Karpas-422 (cell line): ENCODE measurements at regions not wholly inside any gene's neighbourhood (a gene's known extent, or its start where the extent isn't known, plus 50 kb on each side); places are given as distances from the start of the nearest gene placed in this dataset.

ENCODE experiments used
- DNase-seq: peaks from one replicate; pipeline ENCODE4 v3.0.0-alpha.2; 2015
- H2AFZ ChIP-seq: fragments of 200-600 bp; sonication (generic); 2 replicates; pipeline ENCODE4 v1.6.1; 2014; ENCODE audit warnings: antibody characterized with exemption, low read length, mixed read lengths
- H3K27ac ChIP-seq: fragments of 200-600 bp; sonication (generic); 2 replicates; pipeline ENCODE4 v1.5.1; 2014; ENCODE audit warnings: mild to moderate bottlenecking, low read length, moderate library complexity
- H3K27me3 ChIP-seq: fragments of 200-600 bp; sonication (generic); 2 replicates; pipeline ENCODE4 v1.6.1; 2014; ENCODE audit warnings: low read length, mixed read lengths
- H3K36me3 ChIP-seq: fragments of 200-600 bp; sonication (generic); 2 replicates; pipeline ENCODE4 v1.6.1; 2014; ENCODE audit warnings: low read length, mixed read lengths; ENCODE audit not compliant: insufficient read depth
- H3K4me1 ChIP-seq: fragments of 200-600 bp; sonication (generic); 2 replicates; pipeline ENCODE4 v1.6.1; 2014; ENCODE audit warnings: mild to moderate bottlenecking, low read length, mixed read lengths
- H3K4me2 ChIP-seq: fragments of 200-600 bp; sonication (generic); 2 replicates; pipeline ENCODE4 v1.6.1; 2014; ENCODE audit warnings: low read length, low read depth, mild to moderate bottlenecking; ENCODE audit not compliant: poor library complexity, severe bottlenecking
- H3K4me3 ChIP-seq: fragments of 200-600 bp; sonication (generic); 2 replicates; pipeline ENCODE4 v1.5.1; 2014; ENCODE audit warnings: mild to moderate bottlenecking, antibody characterized with exemption, low read length, mixed read lengths
- H3K79me2 ChIP-seq: fragments of 200-600 bp; sonication (generic); 2 replicates; pipeline ENCODE4 v1.6.1; 2014; ENCODE audit warnings: mild to moderate bottlenecking, low read length, mixed read lengths
- H3K9ac ChIP-seq: fragments of 200-600 bp; sonication (generic); 2 replicates; pipeline ENCODE4 v1.6.0; 2014; ENCODE audit warnings: low read length
- H3K9me2 ChIP-seq: fragments of 200-600 bp; sonication (generic), shearing (Covaris generic); replicated peaks from 2 replicates; pipeline ENCODE4 v1.6.0; 2014; ENCODE audit warnings: mild to moderate bottlenecking, low read length, moderate library complexity; ENCODE audit not compliant: insufficient read depth
- H3K9me3 ChIP-seq: fragments of 300-700, 200-600 bp; sonication (generic); 2 replicates; pipeline ENCODE4 v1.6.1; 2014; ENCODE audit warnings: low read length, mixed read lengths
- H4K20me1 ChIP-seq: fragments of 200-600 bp; sonication (generic); 2 replicates; pipeline ENCODE4 v1.6.1; 2014; ENCODE audit warnings: mild to moderate bottlenecking, antibody characterized with exemption, low read length, low read depth; ENCODE audit not compliant: insufficient read depth

DNA sequence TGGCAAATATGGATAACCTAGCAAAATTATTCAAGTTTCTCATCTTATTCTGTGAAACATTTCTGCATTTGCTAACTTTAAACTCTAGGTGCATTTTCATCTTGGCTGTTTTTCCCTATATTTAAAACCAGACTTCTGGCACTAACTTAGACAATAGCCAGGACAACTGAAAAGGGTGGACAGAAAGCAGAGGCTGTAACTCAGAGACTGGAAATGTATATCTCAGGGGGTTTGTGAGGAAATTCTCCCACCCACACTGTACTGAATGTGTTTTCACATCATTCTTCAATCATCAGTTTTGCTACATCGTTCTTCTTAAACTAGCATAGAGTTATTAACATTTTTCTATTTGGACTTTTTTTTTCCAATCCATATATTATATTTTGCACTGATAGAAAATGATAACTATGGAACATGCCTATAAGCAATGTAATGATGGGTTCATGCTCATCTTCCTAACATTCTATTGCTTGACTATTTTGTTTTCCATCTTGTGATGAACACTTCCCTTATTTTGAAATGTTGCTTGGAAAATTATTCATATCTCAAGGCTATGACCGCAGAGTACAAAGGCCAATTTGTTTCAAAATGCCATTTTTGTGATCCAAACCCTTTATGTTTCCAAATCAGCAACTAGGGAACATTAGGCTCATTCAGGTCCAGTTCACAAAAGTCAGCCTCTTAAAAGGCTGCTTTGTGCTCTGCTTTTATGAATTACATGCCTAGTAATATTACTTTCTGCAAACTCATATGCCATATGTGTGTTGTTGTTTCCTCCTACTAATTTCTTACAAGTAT lies 125.8 kb upstream of the CDH19 start:
- Histone ChIP-seq H3K9ac (no peak overlapping the region), H4K20me1 (no peaks in the 10 kb centered on the region), H2AFZ (no peak overlapping the region), H3K4me2 (no peak overlapping the region), H3K27me3 (no peaks in the 10 kb centered on the region), H3K9me3 (peaks cover 53% of the 10 kb centered on the region), H3K4me1 (no peaks in the 10 kb centered on the region), H3K9me2 (no peaks in the 10 kb centered on the region), H3K36me3 (no peaks in the 10 kb centered on the region), H3K79me2 (no peaks in the 10 kb centered on the region), H3K4me3 (no peak overlapping the region), H3K27ac (no peak overlapping the region)
- no peak for DNase-seq

DNA sequence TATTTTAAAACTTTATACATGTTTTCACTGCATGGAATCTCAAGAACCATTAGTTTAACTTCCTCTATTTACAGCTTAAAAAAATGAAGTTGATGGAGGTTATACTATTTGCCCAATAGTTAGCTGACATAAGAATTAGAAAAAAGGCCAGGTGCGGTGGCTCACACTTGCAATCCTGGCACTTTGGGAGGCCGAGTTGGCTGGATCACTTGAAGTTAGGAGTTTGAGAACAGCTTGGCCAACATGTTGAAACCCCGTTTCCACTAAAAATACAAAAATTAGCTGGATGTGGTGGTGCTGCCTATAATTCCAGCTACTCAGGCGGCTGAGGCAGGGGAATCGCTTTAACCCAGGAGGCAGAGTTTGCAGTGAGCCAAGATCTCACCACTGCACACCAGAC lies 125.1 kb upstream of the CDH19 start:
- no peaks in the 10 kb centered on the region for H3K27me3 ChIP-seq
- H3K27ac ChIP-seq = no peak overlapping the region
- H3K9me3 ChIP-seq = peaks cover 53% of the 10 kb centered on the region
- no peak overlapping the region for H2AFZ ChIP-seq
- H3K4me1 ChIP-seq = no peaks in the 10 kb centered on the region
- no peak overlapping the region for H3K4me3 ChIP-seq
- H3K9ac ChIP-seq = no peak overlapping the region
- DNase-seq = no peak
- H3K9me2 ChIP-seq = no peaks in the 10 kb centered on the region
- no peaks in the 10 kb centered on the region for H3K79me2 ChIP-seq
- no peaks in the 10 kb centered on the region for H4K20me1 ChIP-seq
- no peak overlapping the region for H3K4me2 ChIP-seq
- no peaks in the 10 kb centered on the region for H3K36me3 ChIP-seq

DNA sequence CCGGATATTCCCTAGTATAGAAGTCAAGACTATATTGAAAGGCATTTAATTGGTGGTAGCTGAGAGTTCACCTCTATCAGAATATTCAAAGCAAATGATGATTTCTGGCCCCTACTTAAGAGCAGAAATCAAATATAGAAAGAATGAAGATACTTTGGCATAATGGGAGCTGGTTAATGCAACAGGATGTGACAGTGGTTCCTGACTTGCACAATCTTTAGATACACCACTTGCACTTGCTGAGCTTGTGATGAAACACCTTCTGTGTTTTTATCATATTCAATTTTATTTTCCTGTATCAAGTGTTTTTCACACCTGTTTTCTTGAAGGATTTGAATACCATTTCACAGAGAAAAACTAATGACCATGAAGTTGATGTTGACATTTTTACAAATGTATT lies 124.1 kb upstream of the CDH19 start:
- H2AFZ ChIP-seq = 0 out of 2 replicates have a peak overlapping the region, but pooled peaks have one; percentile 42
- DNase-seq = no peak

DNA sequence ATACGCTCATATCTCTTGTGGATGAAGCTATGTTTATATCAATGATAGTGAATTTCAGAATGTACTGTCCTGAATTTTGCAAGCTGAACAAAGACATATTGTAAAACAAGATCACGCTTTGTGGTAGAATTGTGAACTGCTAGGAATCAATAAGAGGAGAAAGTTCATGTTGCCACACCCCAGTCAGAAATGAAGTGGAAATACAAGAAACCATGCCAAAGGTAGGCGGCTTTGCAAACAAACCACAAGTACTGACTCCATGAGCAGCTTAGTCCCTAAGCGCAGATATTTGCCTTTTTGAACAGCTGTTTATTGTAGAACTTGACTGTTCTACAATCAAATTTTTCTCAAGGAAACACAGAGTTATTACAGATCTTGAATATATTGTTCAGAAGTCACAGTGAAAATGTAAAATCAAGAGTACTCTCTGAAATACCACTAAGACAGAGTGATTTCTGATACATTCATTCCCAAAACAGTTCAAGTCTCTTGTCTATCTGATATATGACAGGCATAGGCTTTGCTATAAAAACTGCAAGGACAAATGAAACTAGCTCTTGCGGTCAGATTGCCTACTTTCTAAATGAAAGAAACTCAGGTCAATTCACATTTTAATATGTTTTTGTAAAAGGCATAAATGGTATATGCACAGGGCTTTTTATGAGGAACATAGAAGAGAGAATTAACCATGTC lies 120.9 kb upstream of the CDH19 start:
- H3K27ac ChIP-seq = no peak overlapping the region

More for the DNA sequence above, 124.1 kb upstream of the CDH19 start:
- Histone ChIP-seq H3K9me2 (no peaks in the 10 kb centered on the region), H3K4me3 (no peak overlapping the region), H3K27ac (no peak overlapping the region), H3K9ac (no peak overlapping the region), H3K36me3 (no peaks in the 10 kb centered on the region), H3K79me2 (no peaks in the 10 kb centered on the region), H4K20me1 (no peaks in the 10 kb centered on the region), H3K4me1 (no peaks in the 10 kb centered on the region), H3K27me3 (no peaks in the 10 kb centered on the region), H3K4me2 (no peak overlapping the region), H3K9me3 (peaks cover 60% of the 10 kb centered on the region)

DNA sequence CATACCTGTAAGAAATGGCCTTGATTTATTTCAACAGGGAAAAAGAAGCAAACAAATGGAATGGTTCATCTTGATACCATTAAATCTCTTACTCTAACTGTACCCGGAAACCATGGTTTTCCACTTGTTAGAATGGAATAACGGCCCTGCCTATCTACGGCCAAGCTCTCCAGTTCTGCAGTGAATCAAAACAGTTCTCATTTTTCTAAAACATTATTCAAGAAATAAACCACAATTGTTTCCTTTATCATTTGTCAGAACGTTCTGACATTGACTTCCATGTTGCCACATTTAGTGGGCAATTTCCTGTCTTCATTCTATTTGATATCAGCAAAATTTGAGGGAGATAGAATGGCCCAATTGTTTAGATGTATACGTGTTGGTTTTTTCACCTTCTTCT lies 118.8 kb upstream of the CDH19 start:
- Histone ChIP-seq H3K36me3 (no peaks in the 10 kb centered on the region), H3K4me2 (no peak overlapping the region), H3K4me1 (no peaks in the 10 kb centered on the region), H4K20me1 (no peaks in the 10 kb centered on the region), H3K9ac (no peak overlapping the region), H3K9me3 (peaks cover 37% of the 10 kb centered on the region), H2AFZ (no peak overlapping the region), H3K79me2 (no peaks in the 10 kb centered on the region), H3K27me3 (no peaks in the 10 kb centered on the region), H3K4me3 (no peak overlapping the region), H3K9me2 (no peaks in the 10 kb centered on the region), H3K27ac (no peak overlapping the region)
- no peak for DNase-seq

More for the DNA sequence above, 120.9 kb upstream of the CDH19 start:
- Histone ChIP-seq H3K4me1 (no peaks in the 10 kb centered on the region), H3K27me3 (no peaks in the 10 kb centered on the region), H3K9ac (no peak overlapping the region), H3K79me2 (no peaks in the 10 kb centered on the region), H2AFZ (no peak overlapping the region), H3K4me3 (no peak overlapping the region), H3K9me3 (peaks cover 51% of the 10 kb centered on the region), H4K20me1 (no peaks in the 10 kb centered on the region), H3K4me2 (no peak overlapping the region), H3K36me3 (no peaks in the 10 kb centered on the region), H3K9me2 (no peaks in the 10 kb centered on the region)
- no peak for DNase-seq

DNA sequence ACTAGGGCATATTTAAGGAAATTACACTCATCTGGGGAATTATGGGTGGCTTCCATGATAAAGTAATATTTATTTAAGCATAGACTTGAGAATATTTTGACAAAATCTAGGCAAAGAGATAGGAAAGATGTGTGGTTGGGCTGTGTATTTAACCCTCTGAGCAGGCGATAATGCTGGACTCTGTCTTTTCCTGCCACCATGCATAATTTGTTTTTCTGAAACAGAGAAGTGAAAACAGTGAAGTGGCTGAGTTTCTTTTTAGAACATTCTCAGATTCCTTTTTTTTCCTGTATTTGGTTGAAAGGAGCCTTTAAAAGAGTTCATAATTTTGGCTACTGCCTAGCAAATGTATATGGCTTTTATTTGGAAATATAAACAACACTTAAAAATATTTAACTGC lies 104.8 kb upstream of the CDH19 start:
- H2AFZ ChIP-seq = no peak overlapping the region
- H3K4me3 ChIP-seq = no peak overlapping the region
- H3K9me3 ChIP-seq = peaks cover 59% of the 10 kb centered on the region
- no peaks in the 10 kb centered on the region for H4K20me1 ChIP-seq
- no peak overlapping the region for H3K27ac ChIP-seq
- H3K79me2 ChIP-seq = no peaks in the 10 kb centered on the region
- H3K4me1 ChIP-seq = no peaks in the 10 kb centered on the region
- H3K9ac ChIP-seq = no peak overlapping the region
- no peaks in the 10 kb centered on the region for H3K36me3 ChIP-seq
- no peaks in the 10 kb centered on the region for H3K27me3 ChIP-seq
- no peak overlapping the region for H3K4me2 ChIP-seq
- no peak for DNase-seq
- no peaks in the 10 kb centered on the region for H3K9me2 ChIP-seq

DNA sequence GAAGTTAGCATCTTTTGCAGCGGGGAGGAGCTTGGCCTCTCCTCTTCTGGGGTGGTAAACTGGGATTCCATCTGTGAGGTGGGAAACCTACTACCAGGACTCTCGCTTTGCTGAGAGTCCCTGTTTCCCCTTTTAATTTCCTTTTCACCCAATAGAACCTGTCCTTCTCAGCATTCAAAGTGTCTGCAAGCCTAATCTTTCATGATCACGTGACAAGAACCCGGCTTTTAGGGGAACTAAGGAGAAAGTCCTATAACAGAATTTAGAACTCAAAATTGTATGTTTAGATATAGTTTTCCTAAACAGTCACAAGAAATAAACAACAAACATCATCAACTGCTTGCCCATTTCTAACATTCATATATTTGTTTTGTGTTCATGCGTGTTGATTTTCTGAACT lies 103.6 kb upstream of the CDH19 start:
- peaks cover 61% of the 10 kb centered on the region for H3K9me3 ChIP-seq
- no peaks in the 10 kb centered on the region for H3K36me3 ChIP-seq
- H3K27ac ChIP-seq = no peak overlapping the region
- no peaks in the 10 kb centered on the region for H3K27me3 ChIP-seq
- no peak overlapping the region for H3K4me2 ChIP-seq
- no peaks in the 10 kb centered on the region for H3K4me1 ChIP-seq
- no peaks in the 10 kb centered on the region for H3K9me2 ChIP-seq
- H2AFZ ChIP-seq = no peak overlapping the region
- no peak overlapping the region for H3K9ac ChIP-seq
- no peak overlapping the region for H3K4me3 ChIP-seq
- DNase-seq = no peak
- no peaks in the 10 kb centered on the region for H4K20me1 ChIP-seq
- no peaks in the 10 kb centered on the region for H3K79me2 ChIP-seq

DNA sequence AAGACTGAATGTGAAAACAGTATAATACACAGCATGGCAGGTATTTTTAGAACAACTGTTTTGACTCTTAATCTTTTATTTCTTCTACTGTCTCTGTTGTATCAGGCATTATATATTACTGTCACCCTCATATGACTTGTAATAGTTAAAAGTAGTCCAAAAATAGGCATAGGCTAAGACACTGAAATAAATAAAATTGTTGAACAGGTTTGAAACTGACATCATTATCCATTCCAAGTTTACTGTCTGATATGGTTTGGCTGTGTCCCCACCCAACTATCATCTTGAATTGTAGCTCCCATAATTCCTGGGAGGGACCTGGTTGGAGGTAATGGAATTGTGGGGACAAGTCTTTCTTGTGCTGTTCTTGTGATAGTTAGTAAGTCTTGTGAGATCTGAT lies 91.4 kb upstream of the CDH19 start:
- H3K27ac ChIP-seq = no peak overlapping the region
- no peak overlapping the region for H3K4me3 ChIP-seq
- no peaks in the 10 kb centered on the region for H3K79me2 ChIP-seq
- no peaks in the 10 kb centered on the region for H3K4me1 ChIP-seq
- H3K36me3 ChIP-seq = no peaks in the 10 kb centered on the region
- no peak overlapping the region for H3K4me2 ChIP-seq
- H4K20me1 ChIP-seq = no peaks in the 10 kb centered on the region
- peaks cover 49% of the 10 kb centered on the region for H3K9me3 ChIP-seq
- no peaks in the 10 kb centered on the region for H3K9me2 ChIP-seq
- DNase-seq = no peak
- H3K27me3 ChIP-seq = no peaks in the 10 kb centered on the region
- no peak overlapping the region for H3K9ac ChIP-seq
- no peak overlapping the region for H2AFZ ChIP-seq
